ENCODE measurements at regions not wholly inside any gene's neighbourhood (a gene's known extent, or its start where the extent isn't known, plus 50 kb on each side); places are given as distances from the start of the nearest gene placed in this dataset.

DNA sequence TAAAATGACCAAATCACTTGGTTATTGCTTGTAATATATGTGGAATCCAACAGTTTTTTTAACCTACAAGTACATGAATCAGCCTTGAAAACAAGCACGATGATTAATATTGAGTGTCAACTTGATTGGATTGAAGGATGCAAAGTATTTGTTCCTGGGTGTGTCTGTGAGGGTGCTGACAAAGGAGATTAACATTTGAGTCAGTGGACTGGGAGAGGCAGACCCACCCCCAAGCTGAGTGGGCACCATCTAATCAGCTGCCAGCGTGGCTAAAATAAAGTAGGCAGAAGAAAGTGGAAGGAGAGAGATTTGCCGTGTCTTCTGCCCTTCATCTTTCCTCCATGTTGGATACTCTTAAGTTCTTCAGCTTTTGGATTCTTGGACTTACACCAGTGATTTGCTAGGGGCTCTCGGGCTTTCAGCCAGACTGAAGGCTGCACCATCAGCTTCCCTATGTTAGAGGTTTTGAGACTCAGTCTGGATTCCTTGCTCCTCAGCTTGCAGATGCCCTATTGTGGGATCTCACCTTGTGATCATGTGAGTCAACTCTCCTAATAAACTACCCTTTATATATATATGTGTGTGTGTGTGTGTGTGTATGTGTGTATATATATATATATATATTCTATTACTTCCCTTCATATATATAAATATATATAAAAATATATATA lies 118.4 kb upstream of the WDR11 start:
- in situ Hi-C loops (cut with MboI; ENCODE audit: low sequenced_read_pairs, unreplicated experiment) = loop anchor here (10.0 kb wide), 1 partner anchor 308 kb away; no protein-coding TSS in a partner anchor
- DNase-seq (ENCODE audit: low spot score) = no peak

DNA sequence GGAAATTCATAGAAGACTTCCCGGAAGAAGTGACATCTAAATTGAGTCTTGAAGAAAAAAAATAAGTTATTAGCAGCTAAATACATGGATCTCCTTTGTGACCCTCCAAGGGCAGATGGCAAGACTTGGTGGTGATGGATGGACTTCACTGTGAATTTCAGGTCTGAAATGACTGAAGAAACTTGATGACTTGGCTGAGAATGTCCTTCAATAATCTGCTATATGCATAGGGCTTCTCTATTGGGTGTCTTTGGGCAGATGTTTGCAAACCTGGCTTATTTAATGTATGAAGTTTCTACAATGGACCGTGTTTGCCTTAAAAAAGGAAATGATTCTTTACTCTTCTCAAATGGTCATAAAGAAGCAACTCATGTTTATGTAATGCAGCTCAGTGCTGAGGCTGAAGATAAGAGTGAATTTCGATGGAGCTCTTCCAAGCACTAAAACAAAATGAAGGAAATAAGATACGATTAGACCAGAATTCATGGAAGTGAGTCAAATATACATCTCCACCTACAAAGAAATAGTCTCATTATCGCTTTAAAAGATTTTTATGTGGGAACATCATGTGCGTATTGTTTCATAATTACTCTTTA lies 116.6 kb upstream of the WDR11 start:
- in situ Hi-C loops (cut with MboI; ENCODE audit: low sequenced_read_pairs, unreplicated experiment) = loop anchor here (10.0 kb wide), 1 partner anchor 310 kb away; no protein-coding TSS in a partner anchor
- no peak for DNase-seq (ENCODE audit: low spot score)
- TF ChIP-seq, protein P1, sequence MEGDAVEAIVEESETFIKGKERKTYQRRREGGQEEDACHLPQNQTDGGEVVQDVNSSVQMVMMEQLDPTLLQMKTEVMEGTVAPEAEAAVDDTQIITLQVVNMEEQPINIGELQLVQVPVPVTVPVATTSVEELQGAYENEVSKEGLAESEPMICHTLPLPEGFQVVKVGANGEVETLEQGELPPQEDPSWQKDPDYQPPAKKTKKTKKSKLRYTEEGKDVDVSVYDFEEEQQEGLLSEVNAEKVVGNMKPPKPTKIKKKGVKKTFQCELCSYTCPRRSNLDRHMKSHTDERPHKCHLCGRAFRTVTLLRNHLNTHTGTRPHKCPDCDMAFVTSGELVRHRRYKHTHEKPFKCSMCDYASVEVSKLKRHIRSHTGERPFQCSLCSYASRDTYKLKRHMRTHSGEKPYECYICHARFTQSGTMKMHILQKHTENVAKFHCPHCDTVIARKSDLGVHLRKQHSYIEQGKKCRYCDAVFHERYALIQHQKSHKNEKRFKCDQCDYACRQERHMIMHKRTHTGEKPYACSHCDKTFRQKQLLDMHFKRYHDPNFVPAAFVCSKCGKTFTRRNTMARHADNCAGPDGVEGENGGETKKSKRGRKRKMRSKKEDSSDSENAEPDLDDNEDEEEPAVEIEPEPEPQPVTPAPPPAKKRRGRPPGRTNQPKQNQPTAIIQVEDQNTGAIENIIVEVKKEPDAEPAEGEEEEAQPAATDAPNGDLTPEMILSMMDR (IDR thresholded peaks at IDR 0.05; ENCODE audit: borderline replicate concordance, control extremely low read depth, extremely low read depth, insufficient read depth, missing control alignments) = no peak

More for the DNA sequence above, 118.4 kb upstream of the WDR11 start:
- TF ChIP-seq, protein P1 (IDR thresholded peaks at IDR 0.05; ENCODE audit: borderline replicate concordance, control extremely low read depth, extremely low read depth, insufficient read depth, missing control alignments) = no peak

DNA sequence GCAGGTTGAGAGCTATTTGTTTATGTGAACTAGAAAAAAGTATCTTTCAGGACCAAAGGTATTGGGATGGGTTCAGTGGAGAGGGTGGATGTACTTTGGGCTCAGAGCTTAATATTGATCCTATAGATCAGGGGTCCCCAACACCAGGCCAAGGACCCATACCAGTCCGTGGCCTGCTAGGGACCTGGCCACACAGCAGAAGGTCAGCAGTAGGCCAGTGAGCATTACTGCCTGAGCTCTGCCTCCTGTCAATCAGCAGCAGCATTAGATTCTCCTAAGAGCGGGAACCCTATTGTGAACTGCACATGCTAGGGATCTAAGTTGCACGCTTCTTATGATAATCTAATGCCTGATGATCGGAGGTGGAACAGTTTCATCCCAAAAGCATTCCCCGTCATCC lies 115.8 kb upstream of the WDR11 start:
- TF ChIP-seq, protein P1 (IDR thresholded peaks at IDR 0.05; ENCODE audit: borderline replicate concordance, control extremely low read depth, extremely low read depth, insufficient read depth, missing control alignments) = no peak
- in situ Hi-C loops (cut with MboI; ENCODE audit: low sequenced_read_pairs, unreplicated experiment) = loop anchor here (10.0 kb wide), 1 partner anchor 311 kb away; no protein-coding TSS in a partner anchor
- no peak for DNase-seq (ENCODE audit: low spot score)

DNA sequence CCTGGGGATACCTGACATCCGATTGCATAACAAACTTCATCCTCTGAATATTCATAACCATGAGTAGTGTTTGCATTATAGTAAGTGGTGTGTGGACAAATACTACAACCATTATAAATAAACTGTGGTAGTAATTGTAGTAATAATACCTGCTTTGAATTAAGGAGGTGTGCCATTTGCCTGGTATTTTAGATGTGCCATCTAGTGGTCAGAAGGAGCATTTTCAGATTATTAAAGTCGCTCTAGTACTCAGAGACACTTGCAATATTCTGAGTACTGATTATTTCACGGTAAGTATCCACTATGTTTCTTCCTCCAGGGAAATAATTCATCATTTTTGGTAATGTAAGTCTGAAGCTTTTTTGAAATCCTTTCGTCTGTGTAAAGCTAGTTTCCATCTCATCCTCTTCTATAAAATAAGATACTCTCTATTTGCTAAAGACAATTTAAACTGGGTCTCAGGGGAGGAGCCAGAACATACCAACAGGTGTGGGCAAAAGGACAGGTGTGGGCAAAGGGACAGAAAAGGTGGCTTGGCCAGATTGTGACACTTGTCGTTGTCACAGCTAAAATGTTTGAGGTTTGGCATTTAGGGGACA lies 115.3 kb upstream of the WDR11 start:
- in situ Hi-C loops (cut with MboI; ENCODE audit: low sequenced_read_pairs, unreplicated experiment) = loop anchor here (10.0 kb wide), 1 partner anchor 311 kb away; no protein-coding TSS in a partner anchor
- TF ChIP-seq, protein P1 (IDR thresholded peaks at IDR 0.05; ENCODE audit: borderline replicate concordance, control extremely low read depth, extremely low read depth, insufficient read depth, missing control alignments) = peak; percentile 61
- peak; percentile 43 for DNase-seq (ENCODE audit: low spot score)

DNA sequence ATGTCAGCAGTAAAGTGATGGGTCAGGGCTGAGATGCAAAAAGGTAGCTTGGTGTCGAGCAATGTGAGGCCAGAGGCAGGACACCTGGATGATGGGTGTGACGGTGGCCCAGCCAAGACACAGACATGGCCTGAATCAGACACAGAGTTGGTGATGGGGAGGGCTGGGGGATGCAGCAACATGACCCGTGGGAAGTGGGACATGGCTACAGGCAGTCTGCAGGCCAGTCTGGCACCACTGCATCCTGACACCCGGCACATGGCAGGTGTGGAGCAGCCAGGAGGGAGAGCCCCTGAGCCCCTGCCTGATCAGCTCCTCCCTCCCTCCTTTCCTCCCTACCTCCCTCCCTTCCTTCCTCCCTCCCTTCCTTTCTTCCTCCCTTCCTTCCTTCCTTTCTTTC lies 114.8 kb upstream of the WDR11 start:
- no peak for DNase-seq (ENCODE audit: low spot score)
- TF ChIP-seq, protein P1 (IDR thresholded peaks at IDR 0.05; ENCODE audit: borderline replicate concordance, control extremely low read depth, extremely low read depth, insufficient read depth, missing control alignments) = no peak
- in situ Hi-C loops (cut with MboI; ENCODE audit: low sequenced_read_pairs, unreplicated experiment) = loop anchor here (10.0 kb wide), 1 partner anchor 312 kb away; no protein-coding TSS in a partner anchor

DNA sequence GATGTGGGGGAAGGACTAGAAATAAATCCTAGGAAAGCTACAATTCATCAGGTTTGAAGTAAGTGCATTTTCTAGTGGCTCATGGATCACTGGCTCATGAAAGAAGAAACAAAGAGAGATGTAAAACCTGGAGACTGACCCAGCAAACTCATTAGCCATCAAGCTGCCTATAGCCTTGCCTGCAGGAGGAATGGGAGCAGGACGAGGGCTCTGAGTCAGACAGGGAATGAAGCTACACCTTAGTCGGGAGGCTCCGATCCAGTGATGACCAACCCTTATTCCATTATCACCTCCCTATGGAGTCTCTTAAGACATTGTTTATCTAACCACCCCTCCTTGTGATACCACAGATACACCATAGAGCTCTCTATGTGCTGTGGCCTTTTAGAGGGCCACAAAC lies 112.5 kb upstream of the WDR11 start:
- in situ Hi-C loops (cut with MboI; ENCODE audit: low sequenced_read_pairs, unreplicated experiment) = loop anchor here (10.0 kb wide), 1 partner anchor 314 kb away; no protein-coding TSS in a partner anchor
- no peak for DNase-seq (ENCODE audit: low spot score)
- TF ChIP-seq, protein P1 (IDR thresholded peaks at IDR 0.05; ENCODE audit: borderline replicate concordance, control extremely low read depth, extremely low read depth, insufficient read depth, missing control alignments) = no peak
